ENCODE measurements at regions not wholly inside any gene's neighbourhood (a gene's known extent, or its start where the extent isn't known, plus 50 kb on each side); places are given as distances from the start of the nearest gene placed in this dataset.

DNA sequence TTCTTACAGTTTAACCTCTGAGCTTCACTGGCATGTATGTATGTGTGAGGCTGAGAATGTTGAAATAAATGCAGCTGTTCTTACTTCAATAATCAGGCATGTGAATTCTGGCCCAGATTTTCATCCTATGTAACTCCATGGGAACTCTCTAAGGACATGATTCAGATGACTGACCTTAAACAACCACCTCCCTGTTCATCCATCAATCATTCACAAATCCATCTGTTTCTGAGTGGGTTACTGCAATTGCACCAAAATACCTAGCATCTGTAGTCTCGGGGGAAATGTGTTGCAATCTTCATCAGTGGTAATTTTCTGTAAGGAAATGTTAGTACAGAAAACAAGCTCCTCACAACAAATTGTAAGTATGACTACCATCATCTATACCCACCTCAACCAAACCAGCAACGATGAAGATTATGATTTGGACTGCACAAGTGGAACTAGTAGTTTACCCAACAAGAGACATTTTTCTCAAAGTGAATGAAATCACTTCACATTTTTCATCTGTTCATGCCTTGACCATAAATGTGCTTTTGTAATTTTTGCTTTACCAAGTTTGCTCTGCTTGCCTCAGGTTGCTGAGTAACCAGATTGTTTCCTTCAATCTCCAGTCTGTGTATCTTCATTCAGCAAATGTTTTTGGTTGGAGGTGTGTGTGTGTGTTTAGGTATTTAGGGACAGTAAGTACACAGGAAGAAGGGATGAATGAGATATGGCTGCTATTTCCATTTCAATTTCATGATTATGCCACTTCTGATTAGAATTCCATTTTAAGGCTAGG lies 65.7 kb upstream of the FZD8 start:
- H3K27ac ChIP-seq, result no peak overlapping the region
- H3K27me3 ChIP-seq, result no peaks in the 10 kb centered on the region
- H3K4me1 ChIP-seq, result no peaks in the 10 kb centered on the region
- H3K4me3 ChIP-seq, result no peak overlapping the region
- intact Hi-C loops (cut with DNase I), result no loop called here
- no peaks in the 10 kb centered on the region for H3K9me3 ChIP-seq
- ATAC-seq, result no peak
- TF ChIP-seq, protein P1, sequence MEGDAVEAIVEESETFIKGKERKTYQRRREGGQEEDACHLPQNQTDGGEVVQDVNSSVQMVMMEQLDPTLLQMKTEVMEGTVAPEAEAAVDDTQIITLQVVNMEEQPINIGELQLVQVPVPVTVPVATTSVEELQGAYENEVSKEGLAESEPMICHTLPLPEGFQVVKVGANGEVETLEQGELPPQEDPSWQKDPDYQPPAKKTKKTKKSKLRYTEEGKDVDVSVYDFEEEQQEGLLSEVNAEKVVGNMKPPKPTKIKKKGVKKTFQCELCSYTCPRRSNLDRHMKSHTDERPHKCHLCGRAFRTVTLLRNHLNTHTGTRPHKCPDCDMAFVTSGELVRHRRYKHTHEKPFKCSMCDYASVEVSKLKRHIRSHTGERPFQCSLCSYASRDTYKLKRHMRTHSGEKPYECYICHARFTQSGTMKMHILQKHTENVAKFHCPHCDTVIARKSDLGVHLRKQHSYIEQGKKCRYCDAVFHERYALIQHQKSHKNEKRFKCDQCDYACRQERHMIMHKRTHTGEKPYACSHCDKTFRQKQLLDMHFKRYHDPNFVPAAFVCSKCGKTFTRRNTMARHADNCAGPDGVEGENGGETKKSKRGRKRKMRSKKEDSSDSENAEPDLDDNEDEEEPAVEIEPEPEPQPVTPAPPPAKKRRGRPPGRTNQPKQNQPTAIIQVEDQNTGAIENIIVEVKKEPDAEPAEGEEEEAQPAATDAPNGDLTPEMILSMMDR (IDR thresholded peaks at IDR 0.05), result no peak
- TF ChIP-seq POLR2A (IDR thresholded peaks at IDR 0.05), result no peak
- DNase-seq, result no peak
- H3K36me3 ChIP-seq (replicated peaks in 1 of 2; ENCODE audit: insufficient read depth in 1 of 2, low read depth in 2 of 2), result no peaks in the 10 kb centered on the region
- WGBS, 2 donors, result 79 to 90% methylated on average over 2 of the region's 2 CpGs

- no peaks in the 10 kb centered on the region for H3K4me1 ChIP-seq
- WGBS, 2 donors, result 96% methylated on average over 3 of the region's 3 CpGs
- TF ChIP-seq POLR2A (IDR thresholded peaks at IDR 0.05), result no peak
- TF ChIP-seq, protein P1 (IDR thresholded peaks at IDR 0.05), result no peak
- no peaks in the 10 kb centered on the region for H3K36me3 ChIP-seq (replicated peaks in 1 of 2; ENCODE audit: insufficient read depth in 1 of 2, low read depth in 2 of 2)
- no peak overlapping the region for H3K4me3 ChIP-seq
- intact Hi-C loops (cut with DNase I), result no loop called here
- H3K27me3 ChIP-seq, result no peaks in the 10 kb centered on the region
- no peak overlapping the region for H3K27ac ChIP-seq
- H3K9me3 ChIP-seq, result no peaks in the 10 kb centered on the region
- no peak for DNase-seq
- no peak for ATAC-seq
These were observed 64.9 kb upstream of the FZD8 start for GRCh38 chr10:35706959-35707358.

DNA sequence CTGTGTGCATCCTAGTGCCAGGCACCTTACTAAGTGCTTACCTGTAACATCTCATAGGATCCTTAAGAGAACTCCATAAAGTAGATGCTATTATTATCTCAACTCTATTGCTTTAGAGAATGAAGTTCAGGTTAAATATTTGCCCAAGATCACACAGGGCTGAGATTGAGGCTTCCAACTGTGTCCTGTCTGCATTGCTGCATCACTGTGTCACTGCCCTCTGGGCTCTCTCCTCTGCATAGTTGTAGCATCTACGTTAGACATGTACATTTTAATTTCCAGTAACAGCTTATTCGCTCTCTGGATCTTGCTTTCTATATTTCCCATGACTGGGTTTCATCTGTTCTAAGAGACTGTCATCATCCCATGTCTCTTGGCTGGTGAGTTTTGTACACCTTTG lies 63.6 kb upstream of the FZD8 start:
- H3K27me3 ChIP-seq, result no peaks in the 10 kb centered on the region
- H3K36me3 ChIP-seq (replicated peaks in 1 of 2; ENCODE audit: insufficient read depth in 1 of 2, low read depth in 2 of 2), result no peaks in the 10 kb centered on the region
- no peaks in the 10 kb centered on the region for H3K9me3 ChIP-seq
- DNase-seq, result no peak
- no peaks in the 10 kb centered on the region for H3K4me1 ChIP-seq
- ATAC-seq, result no peak
- intact Hi-C loops (cut with DNase I), result no loop called here
- 86 to 89% methylated on average over 2 of the region's 2 CpGs for WGBS, 2 donors
- TF ChIP-seq POLR2A (IDR thresholded peaks at IDR 0.05), result no peak
- TF ChIP-seq, protein P1 (IDR thresholded peaks at IDR 0.05), result no peak
- H3K27ac ChIP-seq, result no peak overlapping the region
- no peak overlapping the region for H3K4me3 ChIP-seq

GRCh38 chr10:35705051-35705450 lies 63.0 kb upstream of the FZD8 start:
- Histone ChIP-seq H3K27me3 (no peaks in the 10 kb centered on the region), H3K4me3 (no peak overlapping the region), H3K27ac (no peak overlapping the region), H3K9me3 (no peaks in the 10 kb centered on the region), H3K36me3 (replicated peaks in 1 of 2; ENCODE audit: insufficient read depth in 1 of 2, low read depth in 2 of 2) (no peaks in the 10 kb centered on the region), H3K4me1 (no peaks in the 10 kb centered on the region)
- no peak for DNase-seq
- no peak for ATAC-seq
- TF ChIP-seq POLR2A (IDR thresholded peaks at IDR 0.05), result no peak
- TF ChIP-seq, protein P1 (IDR thresholded peaks at IDR 0.05), result no peak
- intact Hi-C loops (cut with DNase I), result no loop called here
- 67 to 77% methylated on average over 5 of the region's 5 CpGs for WGBS, 2 donors

- intact Hi-C loops (cut with DNase I), result no loop called here
- H3K27ac ChIP-seq, result no peak overlapping the region
- no peaks in the 10 kb centered on the region for H3K27me3 ChIP-seq
- TF ChIP-seq, protein P1 (IDR thresholded peaks at IDR 0.05), result no peak
- no peak for TF ChIP-seq POLR2A (IDR thresholded peaks at IDR 0.05)
- DNase-seq, result no peak
- no peak overlapping the region for H3K4me3 ChIP-seq
- ATAC-seq, result no peak
- no peaks in the 10 kb centered on the region for H3K9me3 ChIP-seq
- peaks cover 6% of the 10 kb centered on the region for H3K4me1 ChIP-seq
- no peaks in the 10 kb centered on the region for H3K36me3 ChIP-seq (replicated peaks in 1 of 2; ENCODE audit: insufficient read depth in 1 of 2, low read depth in 2 of 2)
These were observed 62.3 kb upstream of the FZD8 start for GRCh38 chr10:35704401-35704800.
